GM10266 (cell line): ENCODE measurements at regions not wholly inside any gene's neighbourhood (a gene's known extent, or its start where the extent isn't known, plus 50 kb on each side); places are given as distances from the start of the nearest gene placed in this dataset.
A peak's percentile ranks its signal among the peaks of the same experiment; 100 is the strongest.

Source experiments
- DNase-seq: peaks from one replicate; pipeline ENCODE4 v3.0.0; 2012; ENCODE audit errors: extremely low spot score
- CTCF ChIP-seq: IDR thresholded peaks from 2 replicates; pipeline ENCODE4 v1.5.1; 2012; ENCODE audit warnings: mild to moderate bottlenecking, low read depth; ENCODE audit not compliant: control insufficient read depth, insufficient read depth; ENCODE audit errors: missing control alignments

DNA sequence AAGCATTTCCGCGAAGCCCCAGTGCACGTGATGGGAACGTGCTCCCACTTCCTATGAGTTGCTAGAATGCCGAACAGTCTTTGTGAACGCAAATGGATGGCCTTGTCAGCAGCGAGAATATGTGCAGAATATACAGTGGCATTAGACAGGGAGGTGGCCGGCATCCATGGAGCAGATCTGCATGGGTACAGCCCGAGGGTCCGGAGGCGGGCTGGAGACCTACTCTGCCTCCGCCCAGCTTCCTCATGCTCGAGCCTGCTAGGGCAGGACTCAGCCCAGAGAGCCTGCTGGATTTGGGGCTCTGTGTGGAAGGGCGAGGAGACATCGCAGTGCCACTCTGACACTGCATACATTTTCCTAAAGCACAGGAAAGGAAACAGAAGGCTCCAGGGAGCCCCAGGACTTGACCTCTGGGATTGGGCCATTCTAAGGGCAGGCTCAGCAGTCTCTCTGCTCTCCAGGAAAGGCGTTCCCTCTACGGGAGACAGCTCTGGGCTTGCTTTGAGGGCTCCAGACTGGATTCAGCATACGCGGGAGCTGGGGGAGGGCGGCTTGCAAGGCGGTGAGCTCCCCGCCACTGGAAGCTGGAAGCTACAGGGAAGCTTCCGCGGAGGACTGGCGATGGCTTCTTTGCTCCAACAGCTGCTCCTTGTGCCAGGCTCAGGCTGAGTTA lies 55.9 kb upstream of the UQCRFS1 start:
- no peak for DNase-seq
- no peak for TF ChIP-seq CTCF

DNA sequence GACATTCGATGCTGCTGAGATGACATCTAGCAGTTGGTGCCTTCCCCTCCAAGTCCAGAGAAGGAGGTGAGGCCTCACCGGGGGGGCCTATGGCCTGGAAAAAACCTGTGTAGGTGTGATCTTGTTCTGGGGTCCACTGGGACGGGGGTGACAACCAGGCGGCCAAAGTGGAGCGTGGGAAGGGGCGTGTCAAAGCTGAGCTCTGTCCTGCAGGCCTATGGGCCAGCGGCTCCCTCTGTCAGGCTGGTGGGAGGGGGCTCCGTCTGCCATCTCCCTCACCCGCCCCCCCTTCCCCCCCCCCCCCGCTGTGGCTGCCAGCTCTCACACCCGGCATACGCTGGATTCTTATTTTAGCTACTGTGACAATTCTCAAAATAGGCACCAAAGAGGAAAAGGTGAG lies 56.7 kb upstream of the UQCRFS1 start:
- TF ChIP-seq CTCF, result no peak
- DNase-seq, result no peak

DNA sequence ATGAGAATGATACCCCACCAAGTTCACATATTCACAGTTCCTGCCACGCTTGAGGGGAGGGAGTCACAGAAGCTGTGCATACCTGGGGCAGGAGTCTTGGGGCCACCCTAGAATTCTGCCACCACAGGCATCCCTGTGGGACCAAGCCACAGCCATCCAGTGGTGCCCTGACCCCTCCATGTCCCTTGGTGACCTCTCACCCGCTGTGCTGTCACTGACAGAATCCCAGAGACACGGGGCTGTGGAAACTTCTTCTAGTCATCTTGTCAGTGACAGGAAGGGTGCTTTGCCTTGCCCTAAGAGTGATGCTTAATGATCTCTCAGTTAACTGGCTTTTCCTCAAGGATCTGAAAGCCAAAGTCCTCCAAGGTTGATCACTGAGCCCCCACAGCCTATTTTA lies 58.4 kb upstream of the UQCRFS1 start:
- DNase-seq, result no peak
- TF ChIP-seq CTCF, result no peak

DNA sequence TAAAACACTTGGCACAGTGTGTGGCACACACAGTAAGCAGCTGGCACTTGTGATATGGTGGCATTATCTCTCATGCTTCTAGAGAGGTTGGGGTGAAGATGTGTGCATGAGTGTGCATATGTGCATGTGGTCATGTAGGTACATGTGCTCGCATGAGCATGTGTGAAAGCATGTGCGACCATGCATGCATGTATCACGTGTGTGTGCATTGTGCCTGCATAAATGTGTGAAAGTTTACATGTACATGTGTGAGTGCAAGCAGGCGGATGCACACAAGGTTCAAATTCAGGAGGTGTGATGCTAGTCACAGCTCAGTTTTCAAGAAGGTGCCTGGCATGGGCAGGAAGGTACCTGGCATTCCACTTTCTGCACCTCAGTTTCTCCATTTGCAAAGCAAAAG lies 59.0 kb upstream of the UQCRFS1 start:
- no peak for DNase-seq
- no peak for TF ChIP-seq CTCF

GRCh38 chr19:29273000-29273640 lies 60.2 kb upstream of the UQCRFS1 start:
- no peak for TF ChIP-seq CTCF
- DNase-seq, result no peak

DNA sequence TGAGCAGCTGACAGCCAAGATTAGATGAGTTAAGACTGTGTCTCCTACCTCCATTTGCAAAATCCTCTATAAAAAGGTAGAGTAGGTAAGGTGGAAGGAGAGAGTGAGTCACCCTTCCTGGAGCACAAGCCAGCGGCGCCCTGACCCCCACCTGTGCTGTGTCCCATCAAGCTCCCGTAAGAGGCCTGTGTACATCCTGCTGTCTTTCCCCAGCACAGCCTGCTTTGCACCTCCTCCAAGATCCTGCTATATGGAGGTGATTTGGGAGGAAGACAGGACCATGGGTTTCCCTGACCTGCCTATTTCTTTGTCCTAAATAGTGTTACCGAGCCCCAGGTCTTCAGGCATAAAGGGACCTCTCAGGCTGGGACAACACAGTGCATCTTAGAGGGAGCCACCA lies 62.3 kb upstream of the UQCRFS1 start:
- no peak for TF ChIP-seq CTCF
- no peak for DNase-seq

DNA sequence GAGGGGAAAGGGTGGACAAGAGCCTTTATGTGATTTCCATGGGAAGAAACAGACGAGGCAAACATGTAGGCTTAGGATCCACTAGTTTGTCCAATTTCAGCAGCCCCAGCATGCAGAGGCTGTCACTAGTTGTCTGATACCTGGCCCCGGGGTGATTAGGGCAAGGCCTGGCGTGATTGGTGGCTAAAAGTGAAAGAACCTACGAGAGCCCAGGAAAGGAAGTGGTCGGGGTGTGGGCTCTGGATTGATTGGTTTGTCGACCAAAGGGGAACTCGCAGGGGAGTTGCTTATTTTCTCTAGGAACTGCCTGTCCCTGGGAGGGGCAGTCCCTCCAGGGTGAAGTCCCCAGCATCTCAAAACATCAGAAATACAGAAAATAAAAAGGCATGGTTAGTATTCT lies 64.2 kb upstream of the UQCRFS1 start:
- TF ChIP-seq CTCF, result no peak
- DNase-seq, result peak; percentile 69
